Breast epithelium (tissue), 4 donors: ENCODE measurements at regions not wholly inside any gene's neighbourhood (a gene's known extent, or its start where the extent isn't known, plus 50 kb on each side); places are given as distances from the start of the nearest gene placed in this dataset.
"Not testable (repeated sequence)": the region's sequence is repeated elsewhere in the genome, so short reads cannot be mapped to it uniquely, and the experiment has no call there.

ENCODE experiments used
- DNase-seq, 2 donors: peaks; one replicate each; pipeline ENCODE4 v3.0.0-alpha.2; 2019; ENCODE audit warnings: low spot score in 2 of 2
- H3K27ac ChIP-seq, 2 donors: fragments of 200-600 bp; sonication (generic) in 1 of 2; one replicate each; pipeline ENCODE4 v1.5.1; 2016 to 2019; ENCODE audit warnings: mild to moderate bottlenecking in 1 of 2
- H3K27me3 ChIP-seq, 2 donors: fragments of 200-600 bp; sonication (generic) in 1 of 2; one replicate each; pipeline versions ENCODE4 v1.5.1 to v1.6.0; 2017 to 2019; ENCODE audit warnings: control low read depth in 1 of 2, mild to moderate bottlenecking in 1 of 2
- H3K36me3 ChIP-seq: fragments of 200-600 bp; one replicate; pipeline ENCODE4 v1.5.1; 2019
- H3K4me1 ChIP-seq, 2 donors: fragments of 200-600 bp; sonication (generic); one replicate each; pipeline ENCODE4 v1.5.1; 2016 to 2019; ENCODE audit warnings: control low read depth in 1 of 2
- H3K4me3 ChIP-seq, 3 donors: fragments of 200-600 bp; sonication (generic); 1 replicate in 2 of 3; 2 replicates in 1 of 3; pipeline ENCODE4 v1.5.1; 2016 to 2019; ENCODE audit warnings: mild to moderate bottlenecking in 3 of 3, moderate library complexity in 2 of 3
- H3K9me3 ChIP-seq, 2 donors: fragments of 200-600 bp; sonication (generic) in 1 of 2; one replicate each; pipeline ENCODE4 v1.5.1; 2016 to 2019; ENCODE audit warnings: control low read depth in 1 of 2
- CTCF ChIP-seq, 3 donors: fragments of 450-650 bp; IDR thresholded peaks; one replicate each; pipeline ENCODE4 v1.5.1; 2016 to 2017; ENCODE audit warnings: antibody characterized with exemption in 3 of 3, mild to moderate bottlenecking in 3 of 3, moderate library complexity in 3 of 3
- POLR2A ChIP-seq: fragments of 450-650 bp; IDR thresholded peaks from one replicate; pipeline ENCODE4 v1.6.1; 2016; ENCODE audit warnings: antibody characterized with exemption, mild to moderate bottlenecking, moderate library complexity
- POLR2AphosphoS5 ChIP-seq, 3 donors: sonication (generic); formaldehyde crosslinking; IDR thresholded peaks; one replicate each; pipeline ENCODE4 v1.6.1; 2017; ENCODE audit warnings: antibody characterized with exemption in 3 of 3
- intact Hi-C: fragments of 100-400 bp; cut with DNase I; formaldehyde crosslinking; loops from one replicate; pipeline ENCODE4 v1.15.1; 2023; ENCODE audit warnings: low total_unique reads

DNA sequence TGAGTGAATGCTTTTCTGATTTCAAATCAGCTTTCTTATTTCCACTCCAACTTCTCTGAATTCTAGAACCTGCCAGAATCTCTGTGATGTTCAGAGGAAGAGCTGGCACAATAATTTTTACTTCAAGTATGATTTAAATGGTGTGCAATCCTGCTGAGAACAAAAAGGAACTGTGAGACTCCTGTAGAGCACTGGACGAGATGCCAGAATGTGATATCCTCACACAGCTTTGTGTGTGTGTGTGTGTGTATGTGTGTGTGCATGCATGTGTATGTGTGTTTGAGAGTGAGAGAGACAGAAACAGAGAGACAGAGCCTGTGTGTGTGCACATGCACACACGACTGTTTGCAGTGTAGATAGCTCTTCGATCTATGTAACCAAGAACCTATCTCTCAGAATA is 713.6 kb upstream of the ZP4 start:
- Histone ChIP-seq H3K4me1 (no peaks in the 10 kb centered on the region), H3K27ac (no peak overlapping the region), H3K36me3 (no peaks in the 10 kb centered on the region), H3K9me3 (no peaks in the 10 kb centered on the region), H3K27me3 (no peaks in the 10 kb centered on the region), H3K4me3 (no peak overlapping the region)
- TF ChIP-seq POLR2AphosphoS5 (IDR thresholded peaks at IDR 0.05): no peak
- no peak for TF ChIP-seq POLR2A
- no peak for TF ChIP-seq CTCF (IDR thresholded peaks at IDR 0.05)
- intact Hi-C loops: no loop called here
- no peak for DNase-seq

- H3K4me3 ChIP-seq, H3K27me3 ChIP-seq, H3K4me1 ChIP-seq, H3K36me3 ChIP-seq, H3K27ac ChIP-seq, DNase-seq, intact Hi-C loops, H3K9me3 ChIP-seq: not testable (repeated sequence)
Observed at GRCh38 chr1:238601604-238602003, 710.9 kb upstream of the ZP4 start.

DNA sequence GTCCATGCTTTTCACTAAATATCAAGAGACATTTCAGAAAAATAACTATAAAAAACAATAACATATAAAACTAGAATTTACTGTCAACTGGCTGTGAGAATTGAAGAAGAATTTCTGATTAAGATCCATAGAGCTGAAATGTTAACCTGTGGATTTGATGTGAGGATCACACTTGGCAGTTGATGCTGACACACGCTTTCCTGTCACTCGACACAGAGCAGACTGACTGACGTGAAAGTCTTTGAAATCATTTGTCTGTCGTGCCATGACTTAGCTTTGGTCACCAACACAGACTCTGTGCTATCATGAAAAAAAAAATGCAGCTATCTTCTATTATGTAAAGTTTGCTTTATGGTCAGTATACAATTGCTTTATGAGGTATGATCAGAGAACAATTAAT is 706.0 kb upstream of the ZP4 start:
- H3K27ac ChIP-seq: no peak overlapping the region
- no peaks in the 10 kb centered on the region for H3K27me3 ChIP-seq
- H3K36me3 ChIP-seq: no peaks in the 10 kb centered on the region
- intact Hi-C loops: no loop called here
- H3K4me1 ChIP-seq: no peaks in the 10 kb centered on the region
- DNase-seq: no peak
- H3K9me3 ChIP-seq: no peaks in the 10 kb centered on the region
- H3K4me3 ChIP-seq: no peak overlapping the region
- TF ChIP-seq POLR2A: no peak
- TF ChIP-seq CTCF (IDR thresholded peaks at IDR 0.05): no peak
- TF ChIP-seq POLR2AphosphoS5 (IDR thresholded peaks at IDR 0.05): no peak

DNA sequence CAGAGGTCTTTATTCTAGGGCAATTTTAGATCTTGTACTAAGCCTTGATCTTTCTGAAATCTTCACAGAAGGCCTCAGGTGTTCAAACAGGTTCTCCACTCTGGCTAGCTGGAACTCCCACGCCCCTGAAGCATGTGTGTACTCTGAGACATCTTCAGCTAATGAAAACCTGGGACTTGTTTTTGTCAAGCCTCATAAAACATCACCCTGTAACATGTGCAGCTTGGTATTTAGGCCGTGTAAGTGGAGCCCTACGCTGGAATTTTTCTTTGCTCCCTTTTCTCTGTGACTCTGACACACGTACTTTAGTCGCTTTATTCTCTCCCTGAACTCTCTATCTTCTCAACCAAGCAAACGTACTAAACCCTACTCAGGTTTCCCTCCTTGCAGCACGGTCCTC is 701.9 kb upstream of the ZP4 start:
- DNase-seq: no peak

GRCh38 chr1:238589843-238590435 is 699.2 kb upstream of the ZP4 start:
- Histone ChIP-seq H3K36me3 (no peaks in the 10 kb centered on the region), H3K27me3 (no peaks in the 10 kb centered on the region), H3K27ac (no peak overlapping the region), H3K4me3 (no peak overlapping the region), H3K9me3 (no peaks in the 10 kb centered on the region), H3K4me1 (no peaks in the 10 kb centered on the region)
- intact Hi-C loops: no loop called here
- DNase-seq: no peak
- no peak for TF ChIP-seq POLR2AphosphoS5 (IDR thresholded peaks at IDR 0.05)
- TF ChIP-seq CTCF (IDR thresholded peaks at IDR 0.05): no peak
- TF ChIP-seq POLR2A: no peak

More for the DNA sequence above, 701.9 kb upstream of the ZP4 start:
- Histone ChIP-seq H3K4me3 (no peak overlapping the region), H3K4me1 (no peaks in the 10 kb centered on the region), H3K36me3 (no peaks in the 10 kb centered on the region), H3K9me3 (no peaks in the 10 kb centered on the region), H3K27me3 (no peaks in the 10 kb centered on the region), H3K27ac (no peak overlapping the region)
- intact Hi-C loops: no loop called here
- TF ChIP-seq CTCF (IDR thresholded peaks at IDR 0.05) (no peak), POLR2AphosphoS5 (IDR thresholded peaks at IDR 0.05) (no peak), POLR2A (no peak)

- Histone ChIP-seq H3K4me1 (no peaks in the 10 kb centered on the region), H3K27ac (no peak overlapping the region), H3K36me3 (no peaks in the 10 kb centered on the region), H3K9me3 (no peaks in the 10 kb centered on the region), H3K4me3 (no peak overlapping the region), H3K27me3 (no peaks in the 10 kb centered on the region)
- DNase-seq: no peak
- TF ChIP-seq CTCF (IDR thresholded peaks at IDR 0.05): no peak
- no peak for TF ChIP-seq POLR2AphosphoS5 (IDR thresholded peaks at IDR 0.05)
- no peak for TF ChIP-seq POLR2A
- intact Hi-C loops: no loop called here
Observed at GRCh38 chr1:238582816-238583215, 692.1 kb upstream of the ZP4 start.
